BJ (cell line): ENCODE measurements at regions not wholly inside any gene's neighbourhood (a gene's known extent, or its start where the extent isn't known, plus 50 kb on each side); places are given as distances from the start of the nearest gene placed in this dataset.

Experiments used
- CTCF ChIA-PET: fragments of 350-600 bp; formaldehyde crosslinking; extraction: SDS; loops from one replicate; lab custom pipeline; 2021; ENCODE audit warnings: antibody characterized with exemption, inconsistent platforms; lab: Yijun Ruan, JAX
- POLR2A ChIA-PET: fragments of 300-600 bp; sonication (Branson Sonifier 250); formaldehyde crosslinking; extraction: SDS; loops from one replicate; lab custom pipeline; 2021; ENCODE audit warnings: antibody characterized with exemption; lab: Charles Lee
- DNase-seq: peaks from one replicate; pipeline ENCODE4 v3.0.0-alpha.2; 2011; ENCODE audit warnings: low read depth
- H3K27me3 ChIP-seq: 2 replicates; pipeline ENCODE4 v1.6.0; 2011; ENCODE audit warnings: low read length; ENCODE audit not compliant: control insufficient read depth, insufficient read depth
- H3K36me3 ChIP-seq: 2 replicates; pipeline ENCODE4 v1.5.1; 2011; ENCODE audit warnings: low read length; ENCODE audit not compliant: control insufficient read depth, insufficient read depth
- H3K4me3 ChIP-seq: 2 replicates; pipeline ENCODE4 v1.5.1; 2011; ENCODE audit warnings: low read depth, mild to moderate bottlenecking, control low read depth, low read length
- TF ChIP-seq, protein P1 (sequence below): IDR thresholded peaks from 2 replicates; pipeline ENCODE4 v1.5.1; 2011; ENCODE audit warnings: low read depth, mild to moderate bottlenecking, control low read depth, inconsistent platforms, low read length, moderate library complexity; ENCODE audit not compliant: insufficient read depth

DNA sequence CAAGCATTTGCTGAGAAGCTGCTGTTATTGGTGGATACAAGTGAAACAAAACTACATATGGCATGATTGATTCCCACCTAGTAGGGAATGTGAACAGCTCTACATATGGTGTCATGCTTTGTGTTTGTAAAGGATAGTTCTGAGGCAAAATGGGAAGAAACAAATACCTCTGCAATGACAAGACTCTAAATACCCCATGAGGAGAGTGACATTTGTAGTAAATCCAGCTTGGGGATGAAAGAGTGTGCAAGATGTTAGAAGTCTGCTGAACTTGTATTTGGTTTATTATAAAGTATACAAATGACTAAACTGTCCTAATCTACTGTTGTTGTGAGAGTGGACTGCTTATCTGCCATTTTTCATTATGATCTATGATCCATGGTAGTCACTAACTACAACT is 120.8 kb upstream of the HS3ST1 start:
- H3K27me3 ChIP-seq = no peaks in the 10 kb centered on the region
- POLR2A ChIA-PET = no interaction called here
- CTCF ChIA-PET = no interaction called here
- TF ChIP-seq, protein P1, sequence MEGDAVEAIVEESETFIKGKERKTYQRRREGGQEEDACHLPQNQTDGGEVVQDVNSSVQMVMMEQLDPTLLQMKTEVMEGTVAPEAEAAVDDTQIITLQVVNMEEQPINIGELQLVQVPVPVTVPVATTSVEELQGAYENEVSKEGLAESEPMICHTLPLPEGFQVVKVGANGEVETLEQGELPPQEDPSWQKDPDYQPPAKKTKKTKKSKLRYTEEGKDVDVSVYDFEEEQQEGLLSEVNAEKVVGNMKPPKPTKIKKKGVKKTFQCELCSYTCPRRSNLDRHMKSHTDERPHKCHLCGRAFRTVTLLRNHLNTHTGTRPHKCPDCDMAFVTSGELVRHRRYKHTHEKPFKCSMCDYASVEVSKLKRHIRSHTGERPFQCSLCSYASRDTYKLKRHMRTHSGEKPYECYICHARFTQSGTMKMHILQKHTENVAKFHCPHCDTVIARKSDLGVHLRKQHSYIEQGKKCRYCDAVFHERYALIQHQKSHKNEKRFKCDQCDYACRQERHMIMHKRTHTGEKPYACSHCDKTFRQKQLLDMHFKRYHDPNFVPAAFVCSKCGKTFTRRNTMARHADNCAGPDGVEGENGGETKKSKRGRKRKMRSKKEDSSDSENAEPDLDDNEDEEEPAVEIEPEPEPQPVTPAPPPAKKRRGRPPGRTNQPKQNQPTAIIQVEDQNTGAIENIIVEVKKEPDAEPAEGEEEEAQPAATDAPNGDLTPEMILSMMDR = no peak
- no peak for DNase-seq
- no peak overlapping the region for H3K4me3 ChIP-seq
- H3K36me3 ChIP-seq = no peaks in the 10 kb centered on the region

DNA sequence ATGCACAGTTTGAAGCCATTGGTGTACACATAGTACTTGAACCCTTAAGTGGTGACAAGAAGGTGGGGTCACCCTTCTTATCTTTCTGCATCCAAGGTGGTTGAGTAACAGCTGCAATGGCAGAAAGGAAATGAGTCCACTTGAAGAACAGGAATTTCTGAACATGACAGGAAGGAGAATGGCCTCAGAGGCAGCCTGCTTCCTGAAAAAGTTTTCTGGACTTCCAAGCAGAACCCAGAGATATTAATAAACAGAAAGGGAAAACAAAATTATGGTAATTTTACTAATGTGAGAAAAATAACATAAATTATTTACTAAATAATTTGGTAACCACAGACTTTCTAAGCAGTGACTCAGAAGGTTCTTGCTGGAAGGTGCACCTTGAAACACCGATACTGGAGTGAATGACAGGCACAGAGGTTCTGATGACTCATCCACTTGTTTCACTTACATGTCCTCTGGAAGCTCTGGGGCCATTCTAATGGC is 119.9 kb upstream of the HS3ST1 start:
- Histone ChIP-seq H3K27me3 (no peaks in the 10 kb centered on the region), H3K36me3 (no peaks in the 10 kb centered on the region), H3K4me3 (no peak overlapping the region)
- ChIA-PET CTCF (no interaction called here), POLR2A (no interaction called here)
- TF ChIP-seq, protein P1 = no peak
- DNase-seq = no peak

DNA sequence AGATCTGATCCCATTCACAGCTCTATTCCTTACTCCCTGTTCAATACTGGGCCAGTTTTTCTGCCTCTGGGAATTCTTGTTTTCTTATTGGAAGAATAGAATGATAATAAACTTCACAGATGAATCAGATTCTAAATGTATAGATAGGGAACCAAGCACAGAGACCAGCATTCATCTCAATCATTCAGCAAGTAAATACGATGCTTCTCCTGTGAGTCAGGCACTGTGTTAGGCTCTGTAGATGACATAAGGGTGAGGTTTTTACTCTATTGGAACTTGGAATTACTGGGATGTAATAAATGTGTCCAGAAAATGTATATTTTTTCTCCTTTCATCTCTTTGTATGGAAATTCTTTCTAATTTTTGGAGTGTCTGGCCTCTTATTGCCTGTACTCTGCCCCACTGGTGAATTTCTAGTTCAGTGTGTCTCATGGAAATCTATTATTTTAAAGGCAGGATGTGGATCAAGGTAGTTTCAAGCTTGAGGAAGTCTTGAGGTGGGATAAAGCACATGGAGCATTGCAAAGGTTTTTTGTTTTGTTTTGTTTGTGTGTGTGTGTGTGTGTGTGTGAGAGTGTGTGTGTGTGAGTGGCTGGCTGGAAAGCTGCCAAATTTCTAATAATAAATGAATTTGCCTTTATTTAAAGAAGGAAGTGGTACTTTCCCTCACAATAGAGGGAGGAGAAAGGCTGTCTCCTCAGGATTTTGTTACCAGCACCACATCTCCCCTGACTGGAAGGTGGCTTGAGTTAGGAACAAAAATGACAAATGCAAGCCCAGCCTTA is 117.9 kb upstream of the HS3ST1 start:
- no peak for DNase-seq
- TF ChIP-seq, protein P1 = no peak
- CTCF ChIA-PET = no interaction called here

DNA sequence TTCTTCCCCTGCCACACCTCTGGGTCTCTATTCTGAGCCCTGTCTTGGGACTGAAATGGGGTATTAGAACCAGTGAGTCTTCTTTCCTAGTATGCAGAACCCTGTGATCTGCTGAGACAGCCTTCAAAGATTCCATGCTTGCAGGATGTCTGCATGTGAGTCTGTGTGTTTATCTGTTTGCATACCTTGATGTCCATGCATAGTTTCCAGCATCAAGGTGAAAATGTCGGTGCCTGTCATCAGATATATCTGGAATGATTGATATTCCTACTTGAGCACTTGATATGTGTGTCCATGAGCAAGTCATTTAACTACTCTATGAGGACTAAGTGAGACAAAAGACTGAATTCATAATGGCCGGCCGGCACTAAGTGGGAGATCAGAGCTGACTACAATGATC is 117.0 kb upstream of the HS3ST1 start:
- POLR2A ChIA-PET = no interaction called here
- CTCF ChIA-PET = interaction anchor here (0.6 kb wide), 1 partner anchor 527 kb away, joined by 3 read pairs; no protein-coding TSS in a partner anchor
- TF ChIP-seq, protein P1 = no peak

More for the DNA sequence above, 117.9 kb upstream of the HS3ST1 start:
- Histone ChIP-seq H3K27me3 (no peaks in the 10 kb centered on the region), H3K36me3 (no peaks in the 10 kb centered on the region), H3K4me3 (no peak overlapping the region)
- POLR2A ChIA-PET = no interaction called here

DNA sequence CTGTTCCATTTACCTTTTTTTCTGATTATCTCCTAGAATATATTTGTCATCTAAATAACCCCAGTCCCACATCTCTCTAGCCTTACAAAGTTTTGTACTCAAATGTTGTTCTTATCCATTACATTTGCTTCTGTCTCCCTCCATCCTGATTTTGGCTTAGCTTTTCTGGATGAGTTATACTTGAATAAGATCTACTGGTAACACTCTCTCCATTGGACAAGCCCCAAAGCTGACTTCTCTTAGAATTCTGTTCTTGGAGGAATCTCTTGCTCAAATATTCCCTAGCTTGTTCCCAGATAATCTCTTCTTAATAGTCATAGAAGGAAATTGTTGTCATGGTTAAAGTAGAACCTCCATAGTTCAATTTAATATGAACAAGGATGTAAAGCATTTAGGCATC is 115.5 kb upstream of the HS3ST1 start:
- Histone ChIP-seq H3K27me3 (no peaks in the 10 kb centered on the region), H3K36me3 (no peaks in the 10 kb centered on the region), H3K4me3 (no peak overlapping the region)
- TF ChIP-seq, protein P1 = no peak
- DNase-seq = no peak
- CTCF ChIA-PET = no interaction called here
- POLR2A ChIA-PET = no interaction called here

More for the DNA sequence above, 117.0 kb upstream of the HS3ST1 start:
- no peak overlapping the region for H3K4me3 ChIP-seq
- no peaks in the 10 kb centered on the region for H3K27me3 ChIP-seq
- no peaks in the 10 kb centered on the region for H3K36me3 ChIP-seq
- no peak for DNase-seq
